GM21529 (cell line): ENCODE measurements at regions not wholly inside any gene's neighbourhood (a gene's known extent, or its start where the extent isn't known, plus 50 kb on each side); places are given as distances from the start of the nearest gene placed in this dataset.
"Not testable (repeated sequence)": the region's sequence is repeated elsewhere in the genome, so short reads cannot be mapped to it uniquely, and the experiment has no call there.

Experiments used
- ATAC-seq: cut with Tn5 transposase; IDR thresholded peaks from one replicate; pipeline ENCODE4 v1.9.1; 2021; ENCODE audit not compliant: unreplicated experiment

DNA sequence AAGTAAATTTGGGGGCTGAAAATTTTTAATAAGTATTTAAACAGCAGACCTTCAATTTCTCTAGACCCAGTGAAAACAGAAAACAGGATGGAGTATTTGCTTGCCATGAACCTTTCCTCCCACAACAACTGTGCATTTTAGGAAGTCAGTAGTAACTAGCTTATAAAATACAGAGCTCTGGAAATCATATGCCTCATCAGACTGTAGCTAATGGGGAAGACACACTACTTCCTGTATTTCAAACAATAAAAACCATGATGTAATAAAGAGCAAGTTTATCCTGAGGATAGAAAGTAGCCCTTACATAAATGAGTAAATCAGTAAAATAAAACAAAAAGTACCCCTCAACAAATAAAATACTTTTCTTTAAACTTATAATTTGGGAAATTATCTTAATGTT is 280.1 kb upstream of the ZFP42 start:
- ATAC-seq, result no peak

DNA sequence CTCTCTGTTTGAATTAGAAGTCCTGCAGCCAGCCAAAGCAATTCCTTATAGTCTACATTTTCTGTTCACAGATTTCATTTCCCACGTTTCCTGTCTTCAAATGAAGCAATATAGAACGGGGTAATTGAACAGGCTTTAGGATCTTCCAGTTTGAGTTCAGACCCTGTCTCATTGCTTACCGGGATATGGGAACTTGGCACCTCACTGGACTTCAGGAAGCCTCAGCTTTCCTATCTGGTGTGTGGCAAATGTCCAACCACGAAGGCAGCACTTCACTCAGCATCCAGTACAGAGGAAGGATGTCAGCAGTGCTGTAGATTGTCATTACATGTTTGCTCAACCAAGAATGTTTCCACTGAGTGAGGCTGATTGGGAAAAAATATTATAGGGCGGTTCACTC is 271.1 kb upstream of the ZFP42 start:
- no peak for ATAC-seq

DNA sequence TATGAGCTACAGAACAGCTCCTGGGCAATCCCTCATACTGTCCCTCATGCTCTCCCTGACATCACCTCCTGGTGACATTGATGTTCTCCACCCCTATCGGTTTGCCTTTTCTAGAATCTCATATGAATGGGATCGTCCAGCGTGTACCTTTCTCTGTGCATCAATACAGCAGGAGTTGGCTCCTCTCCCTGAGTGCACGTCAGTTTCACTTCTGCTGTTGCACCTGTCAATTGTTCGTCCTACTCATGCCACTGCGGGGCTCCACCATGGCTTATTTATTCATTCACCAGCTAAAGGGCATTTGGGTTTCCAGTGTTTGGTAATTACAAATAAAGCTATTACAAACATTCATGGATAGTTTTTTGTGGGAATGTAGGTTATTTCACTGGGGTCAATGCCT is 269.1 kb upstream of the ZFP42 start:
- no peak for ATAC-seq

DNA sequence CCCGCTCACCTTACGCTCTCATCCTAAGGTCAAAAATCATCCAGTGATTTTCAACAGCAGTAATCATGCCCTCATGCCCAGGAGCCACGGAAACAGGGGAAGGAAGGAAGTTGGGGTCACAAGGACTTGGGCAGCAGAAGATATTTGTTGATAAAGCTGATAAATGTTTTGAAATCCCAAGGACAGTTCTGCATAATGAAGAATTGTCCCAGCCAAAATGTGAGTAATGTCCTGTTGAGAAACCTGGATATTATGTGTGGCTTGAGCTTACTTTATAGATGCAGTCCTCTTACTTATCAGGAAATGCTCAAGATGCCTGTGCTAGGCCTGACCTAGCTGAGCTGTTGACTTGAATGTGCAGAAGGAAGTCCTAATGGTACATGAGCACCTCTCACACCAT is 263.0 kb upstream of the ZFP42 start:
- ATAC-seq, result no peak

DNA sequence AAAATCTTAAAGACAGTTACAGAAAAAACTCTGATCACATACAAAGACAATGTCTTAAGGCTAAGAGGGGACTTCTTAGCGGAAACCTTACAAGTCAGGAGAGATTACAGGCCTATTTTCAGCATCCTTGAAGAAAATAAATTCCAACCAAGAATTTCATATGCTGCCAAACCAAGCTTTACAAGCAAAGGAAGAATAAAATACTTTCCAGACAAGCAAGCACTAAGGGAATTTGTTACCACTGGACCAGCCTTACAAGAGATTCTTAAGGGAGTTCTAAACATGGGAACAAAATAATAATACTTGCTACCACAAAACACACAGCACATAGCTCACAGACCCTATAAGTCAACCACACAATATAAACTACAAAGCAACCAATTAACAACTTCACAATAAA is 255.8 kb upstream of the ZFP42 start:
- ATAC-seq, result no peak

DNA sequence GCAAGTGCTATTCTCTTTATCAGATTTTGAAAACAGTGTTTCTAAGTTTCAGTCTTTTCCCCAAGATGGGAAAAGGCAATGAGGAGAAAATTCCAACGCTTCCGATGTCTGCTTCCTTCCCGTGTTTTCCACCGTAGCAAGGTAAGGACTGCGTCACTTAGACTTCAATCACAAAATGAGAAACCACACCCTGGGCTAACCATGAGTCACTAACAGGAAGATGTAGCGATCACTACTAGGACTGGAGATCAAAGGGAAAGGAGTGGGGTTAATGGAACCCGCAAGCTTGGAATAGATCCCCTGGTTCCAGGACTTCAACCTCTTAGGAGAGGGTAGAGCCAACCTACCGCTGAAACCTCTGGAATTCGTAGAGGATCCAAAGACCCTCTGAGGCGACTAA is 250.7 kb upstream of the ZFP42 start:
- ATAC-seq, result no peak

DNA sequence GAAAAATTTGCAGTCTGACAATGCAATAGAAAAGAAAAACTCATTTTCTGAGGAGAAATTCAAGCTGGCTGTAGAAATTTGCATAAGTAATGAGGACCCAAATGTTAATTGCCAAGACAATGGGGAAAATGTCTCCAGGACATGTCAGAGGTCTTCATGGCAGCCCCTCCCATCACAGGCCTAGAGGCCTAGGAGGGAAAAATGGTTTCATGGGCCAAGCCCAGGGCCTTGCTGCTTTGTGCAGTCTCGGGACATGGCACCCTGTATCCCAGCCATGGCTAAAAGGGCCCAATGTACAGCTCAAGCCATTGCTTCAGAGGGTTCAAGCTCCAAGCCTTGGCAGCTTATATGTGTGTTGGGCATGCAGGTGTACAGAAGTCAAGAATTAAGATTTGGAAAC is 244.9 kb upstream of the ZFP42 start:
- ATAC-seq, result not testable (repeated sequence)

DNA sequence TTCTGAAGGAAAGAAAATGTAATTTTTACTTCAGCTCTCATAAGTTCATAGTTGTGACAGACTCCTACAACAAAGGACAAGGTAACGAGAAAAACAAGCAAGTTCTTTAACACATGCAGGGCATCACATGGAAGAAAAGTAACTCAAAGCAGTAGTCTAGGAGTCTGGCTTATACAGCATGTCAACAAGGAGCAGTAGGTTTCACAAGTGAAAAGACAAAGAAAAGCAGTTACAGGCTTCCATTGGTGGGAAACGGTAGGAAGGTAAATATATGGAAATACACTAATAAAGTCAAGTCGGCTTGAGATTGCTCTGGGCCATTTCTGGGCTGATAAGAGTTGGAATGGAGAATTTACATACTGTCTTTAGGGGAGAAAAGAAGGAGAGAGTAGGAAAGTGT is 228.4 kb upstream of the ZFP42 start:
- ATAC-seq, result no peak

DNA sequence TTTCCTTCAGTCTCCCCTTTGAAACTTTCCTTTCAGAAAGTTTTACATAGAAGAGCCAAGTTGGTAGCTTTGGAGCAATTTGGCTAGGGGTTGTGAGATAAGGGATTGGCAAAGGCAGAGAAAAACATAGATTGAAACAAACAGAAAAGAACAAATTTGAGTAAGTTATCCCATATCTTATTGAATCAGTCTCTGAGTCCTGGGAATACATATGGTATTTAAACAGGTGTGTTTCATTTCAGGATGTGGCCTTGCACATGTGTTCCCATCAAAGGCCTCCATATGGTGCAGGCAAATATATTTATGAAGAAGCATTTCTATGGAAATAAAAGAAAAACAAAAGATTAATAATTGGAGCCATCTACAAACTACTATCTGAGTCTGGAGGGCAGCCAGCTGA is 227.9 kb upstream of the ZFP42 start:
- ATAC-seq, result no peak

DNA sequence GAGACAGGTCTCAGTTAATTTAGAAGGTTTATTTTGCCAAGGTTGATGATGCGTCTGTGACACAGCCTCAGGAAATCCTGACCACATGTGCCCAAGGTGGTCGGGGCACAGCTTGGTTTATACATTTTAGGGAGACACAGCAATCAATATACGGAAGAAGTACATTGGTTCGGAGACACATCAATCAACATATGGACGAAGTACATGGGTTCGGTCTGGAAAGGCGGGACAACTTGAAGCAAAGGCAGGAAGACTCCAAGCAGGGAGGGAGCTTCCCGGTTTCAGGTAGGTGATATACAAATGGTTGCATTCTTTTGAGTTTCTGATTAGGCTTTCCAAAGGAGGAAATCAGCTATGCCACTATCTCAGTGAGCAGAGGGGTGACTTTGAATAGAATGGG is 225.2 kb upstream of the ZFP42 start:
- no peak for ATAC-seq

DNA sequence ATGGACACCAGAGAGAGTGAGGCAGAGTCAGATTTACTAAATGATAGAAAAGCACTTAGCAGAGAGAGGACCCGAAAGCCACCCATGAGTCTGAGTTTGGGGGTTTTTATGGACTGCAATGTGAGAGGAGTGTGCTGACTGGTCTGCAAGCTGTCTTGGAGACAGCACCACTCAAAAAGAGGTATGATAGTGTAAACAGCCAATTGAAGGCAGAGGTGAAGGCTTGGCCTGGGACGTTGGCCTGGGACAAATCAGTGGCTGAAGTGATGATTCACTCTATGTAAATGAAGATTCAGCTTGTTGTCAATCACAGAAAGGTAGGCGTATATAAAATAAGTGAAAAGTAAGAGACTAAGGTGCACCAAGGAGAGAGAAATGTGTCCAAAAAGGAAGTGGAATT is 217.6 kb upstream of the ZFP42 start:
- ATAC-seq, result no peak

DNA sequence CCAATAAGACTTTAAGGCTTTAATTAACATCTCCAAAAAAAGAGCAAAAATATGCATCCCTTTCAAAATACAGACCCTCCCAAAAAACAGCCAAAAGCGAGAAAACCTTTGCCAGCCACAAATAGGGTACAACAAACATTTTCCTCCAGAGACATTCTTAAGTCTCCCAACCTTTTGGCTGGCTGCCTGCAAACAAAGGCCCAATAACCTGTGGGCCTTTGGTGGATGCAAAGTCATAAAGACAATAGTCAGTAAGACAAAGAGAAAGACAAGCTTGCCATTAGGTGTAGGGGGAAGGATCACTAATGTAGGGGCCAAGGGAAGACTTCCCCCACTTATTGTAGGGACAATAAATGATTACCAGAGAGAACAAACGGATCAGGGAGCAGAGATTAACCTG is 215.5 kb upstream of the ZFP42 start:
- ATAC-seq, result no peak

DNA sequence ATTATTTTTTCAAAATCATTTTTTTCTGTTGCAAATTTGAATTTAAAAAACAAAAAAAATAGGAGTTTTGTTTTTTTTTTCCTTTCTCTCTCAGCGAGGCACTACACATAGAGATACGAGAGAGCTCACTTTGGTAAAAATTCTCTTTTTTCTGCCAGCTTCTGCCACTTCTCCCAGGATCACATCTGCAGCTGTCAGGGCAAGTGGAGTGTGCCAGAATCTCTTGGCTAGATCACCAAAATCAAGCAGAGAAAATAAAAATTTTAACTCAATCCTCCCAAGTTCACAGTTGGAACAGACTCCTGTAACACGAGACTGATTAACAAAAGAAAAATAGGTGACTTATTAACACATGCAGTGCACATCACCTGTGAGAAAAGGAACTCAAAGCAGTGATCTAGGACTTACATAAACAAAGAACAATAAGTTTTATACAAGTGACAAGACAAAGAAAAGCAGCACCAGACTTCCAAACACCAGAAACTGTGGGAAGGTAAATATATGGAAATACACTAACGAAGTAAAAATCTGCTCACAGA is 213.2 kb upstream of the ZFP42 start:
- no peak for ATAC-seq

DNA sequence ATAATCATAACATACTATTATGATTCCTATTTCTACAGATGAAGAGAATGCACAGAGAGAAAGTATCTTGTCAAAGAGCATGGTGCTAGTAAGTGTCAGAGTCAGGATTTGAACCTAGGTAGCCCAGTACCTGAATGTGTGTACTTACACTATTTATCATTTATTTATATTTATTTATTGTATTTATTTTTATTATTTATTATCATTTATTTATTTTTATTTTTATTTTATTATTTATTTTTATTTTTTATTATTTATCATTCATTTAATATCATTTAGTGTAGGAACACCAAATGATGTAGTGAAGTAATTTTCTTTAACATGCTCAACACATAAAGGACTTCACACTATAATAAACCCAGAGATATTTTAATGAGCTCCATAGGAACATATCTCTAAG is 209.4 kb upstream of the ZFP42 start:
- ATAC-seq, result no peak

DNA sequence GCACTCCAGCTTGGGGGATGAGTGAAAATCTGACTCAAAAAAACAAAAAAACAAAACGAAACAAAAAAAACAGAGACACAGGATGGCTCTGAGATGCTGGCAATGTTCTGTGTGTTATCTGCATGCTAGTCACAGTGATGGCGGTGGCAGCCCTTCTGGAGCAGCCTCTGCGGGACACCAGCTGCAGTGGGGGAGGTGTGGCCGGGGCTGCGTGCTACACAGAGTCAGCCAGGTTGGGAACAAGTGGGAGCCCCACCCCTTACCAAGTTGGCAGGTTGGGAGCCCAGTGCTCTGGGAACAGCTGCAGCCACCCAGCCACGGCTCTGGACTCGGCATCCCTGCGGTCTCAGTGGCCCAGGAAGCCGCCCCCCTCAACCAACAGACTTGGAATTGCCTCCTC is 206.5 kb upstream of the ZFP42 start:
- ATAC-seq, result no peak

DNA sequence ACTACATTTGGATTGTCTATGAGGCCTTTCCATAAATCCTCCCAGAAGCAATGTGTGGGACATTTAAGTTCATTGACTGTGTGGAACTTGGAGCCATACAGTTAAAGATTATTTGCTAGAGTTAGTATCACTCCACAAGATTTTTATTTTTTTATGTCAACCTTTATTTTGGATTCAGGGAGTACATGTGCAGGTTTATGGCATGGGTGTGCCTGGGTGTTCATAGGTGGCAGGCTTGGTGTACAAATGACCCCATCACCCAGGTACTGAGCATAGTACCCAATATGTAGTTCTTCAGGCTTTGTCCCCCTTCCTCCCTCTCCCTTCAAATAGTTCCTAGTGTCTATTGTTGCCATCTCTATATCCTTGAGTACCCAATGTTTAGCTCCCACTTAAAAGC is 199.8 kb upstream of the ZFP42 start:
- no peak for ATAC-seq

DNA sequence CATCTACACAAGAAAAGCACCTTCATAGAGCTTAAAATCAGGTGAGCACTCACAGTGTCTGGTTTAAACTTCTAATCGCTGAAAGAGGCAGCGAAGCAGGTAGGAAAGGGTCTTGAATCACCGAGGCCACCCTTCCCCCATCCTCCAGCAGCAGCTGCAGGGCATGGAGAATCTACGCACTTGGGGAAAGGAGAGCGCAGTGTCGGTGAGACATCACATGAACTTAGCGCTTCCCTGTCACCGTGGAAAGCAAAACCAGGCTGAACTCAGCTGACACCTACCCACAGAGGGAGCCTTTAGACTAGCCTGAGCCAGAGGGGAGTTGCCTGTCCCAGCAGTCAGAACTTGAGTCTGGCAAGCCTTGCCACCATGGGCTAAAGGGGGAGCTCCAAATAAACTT is 197.2 kb upstream of the ZFP42 start:
- no peak for ATAC-seq

DNA sequence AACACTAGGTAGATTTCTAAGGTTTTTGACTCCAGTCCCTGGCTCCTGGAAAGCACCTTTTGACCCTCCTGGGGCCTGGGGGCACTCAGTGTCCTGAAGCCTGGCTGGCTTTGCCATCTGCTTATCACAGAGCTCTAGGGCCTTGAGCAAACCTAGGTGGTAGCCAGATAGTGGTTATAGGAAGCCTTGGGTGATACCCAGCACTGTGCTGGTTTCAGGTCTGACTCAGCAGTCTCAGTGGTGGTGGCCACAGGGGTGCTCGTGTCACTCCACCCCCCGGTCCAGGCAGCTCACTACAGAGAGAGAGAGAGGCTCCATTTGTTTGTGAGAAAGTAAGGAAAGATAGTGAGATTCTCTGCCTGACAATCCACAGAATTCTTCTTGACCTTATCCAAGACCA is 195.8 kb upstream of the ZFP42 start:
- ATAC-seq, result no peak

DNA sequence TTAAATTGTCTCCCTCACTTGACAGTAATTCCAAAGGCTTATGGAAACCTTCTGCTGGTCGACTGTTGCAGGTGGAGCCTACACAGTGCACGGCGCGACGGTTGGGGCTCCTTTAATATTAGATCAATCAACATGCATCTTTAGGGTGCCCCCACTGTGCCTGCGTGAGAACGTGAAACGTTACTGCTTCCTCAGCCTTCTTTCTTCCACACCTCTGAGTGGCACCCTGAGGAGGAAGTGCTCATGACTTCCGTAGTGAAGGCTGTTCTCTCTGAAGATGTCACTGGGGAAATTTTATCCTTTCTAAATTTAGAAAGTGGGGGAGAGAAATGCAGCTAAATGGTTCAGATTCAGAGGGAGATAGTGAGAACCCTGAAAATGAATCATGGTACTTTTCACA is 184.0 kb upstream of the ZFP42 start:
- no peak for ATAC-seq

DNA sequence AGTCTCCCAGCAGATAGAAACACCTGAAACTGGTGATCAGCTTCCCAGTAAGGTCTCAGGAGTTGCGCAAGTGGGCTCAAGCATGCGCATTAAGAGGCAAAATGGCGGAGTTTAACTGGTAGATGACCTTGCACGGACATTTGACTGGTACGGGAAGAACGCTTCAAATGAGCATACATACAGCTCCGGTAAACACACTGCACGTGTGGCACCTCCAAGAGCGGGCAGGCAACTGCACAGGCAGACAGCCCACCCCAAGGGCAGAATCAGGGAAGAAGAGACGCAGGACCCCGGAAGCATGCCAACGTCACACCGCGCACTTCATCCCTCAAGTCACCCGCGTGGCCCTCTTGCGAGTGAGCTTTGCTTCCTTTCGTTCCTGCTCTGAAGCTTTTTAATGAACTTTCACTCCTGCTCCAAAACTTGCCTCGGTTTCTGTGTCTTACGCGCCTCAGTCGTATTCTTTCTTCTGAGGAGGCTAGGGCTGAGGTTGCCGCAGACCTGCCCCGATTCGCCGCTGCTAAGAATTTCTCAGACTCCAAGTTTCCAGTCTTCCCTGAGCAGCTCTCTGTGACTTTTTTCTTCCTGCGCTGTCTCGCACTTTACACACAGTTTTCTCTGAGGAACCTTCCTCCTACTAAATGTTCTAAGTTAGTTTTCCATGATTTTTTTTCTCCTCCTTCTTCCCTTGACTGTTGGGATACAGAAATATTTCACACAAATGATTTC is 180.7 kb upstream of the ZFP42 start:
- ATAC-seq, result no peak

DNA sequence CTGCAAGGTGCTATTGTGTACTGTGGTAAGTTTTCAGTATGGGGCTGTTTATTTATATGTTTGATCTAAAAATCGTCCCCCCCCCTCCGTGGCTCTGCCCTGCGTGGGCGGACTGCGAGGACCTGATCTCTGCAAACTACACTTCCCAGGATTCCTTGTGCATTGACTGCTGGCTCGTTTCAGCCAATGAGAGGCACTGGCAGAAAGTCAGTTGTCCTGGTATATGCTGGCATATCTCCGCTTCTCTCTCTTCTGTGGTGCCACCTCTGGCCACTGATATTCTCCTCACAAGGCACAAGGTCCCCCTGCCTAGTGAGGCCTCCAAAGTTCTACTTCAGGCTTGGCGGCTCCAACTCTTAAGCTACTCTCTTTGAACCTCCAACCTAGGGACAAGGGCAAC is 168.8 kb upstream of the ZFP42 start:
- no peak for ATAC-seq

DNA sequence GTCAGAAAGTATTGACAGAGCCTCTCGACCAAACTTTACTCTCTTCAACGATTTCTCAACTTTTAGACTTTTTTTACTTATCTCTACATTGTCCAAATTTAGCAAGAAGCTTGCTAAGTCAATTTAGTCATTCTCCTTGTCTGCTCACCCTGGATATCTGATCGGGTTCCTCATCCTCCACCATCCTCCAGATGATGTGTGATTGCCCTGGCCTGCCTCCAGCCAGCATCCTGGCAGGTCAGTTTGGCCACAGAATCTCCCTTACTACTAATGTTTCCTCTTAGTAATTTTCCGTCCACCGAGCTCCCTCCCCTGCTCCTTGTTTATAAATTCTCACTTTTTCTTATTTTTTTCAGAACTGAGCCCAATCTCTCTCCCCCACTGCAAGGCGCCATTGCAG is 167.9 kb upstream of the ZFP42 start:
- no peak for ATAC-seq

DNA sequence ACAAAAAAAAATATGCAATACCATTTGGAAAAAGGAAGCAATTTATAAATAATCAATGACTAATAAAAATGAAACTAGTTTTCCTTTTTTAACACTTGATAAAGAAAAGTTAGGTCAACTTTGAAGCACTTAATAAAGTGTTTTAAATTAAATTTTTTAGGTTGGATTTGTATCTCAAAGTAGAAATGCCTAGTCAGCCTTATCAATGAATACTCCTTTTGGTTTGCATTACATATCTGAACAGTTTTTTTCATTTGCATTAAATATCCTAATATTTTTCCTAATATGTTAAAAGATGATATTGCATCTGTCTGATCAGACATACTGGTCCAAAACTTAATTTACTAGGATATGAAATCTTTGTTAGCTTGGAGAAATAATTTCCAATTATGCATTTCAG is 155.8 kb upstream of the ZFP42 start:
- no peak for ATAC-seq
